ENCODE measurements at regions not wholly inside any gene's neighbourhood (a gene's known extent, or its start where the extent isn't known, plus 50 kb on each side); places are given as distances from the start of the nearest gene placed in this dataset.

- no peak for DNase-seq
These were observed 61.9 kb downstream of the EXOSC2 start for GRCh38 chr9:130755377-130756007.

GRCh38 chr9:130756037-130756436, 62.5 kb downstream of the EXOSC2 start:
- no peak for DNase-seq

- DNase-seq = no peak
These were observed 63.0 kb downstream of the EXOSC2 start for GRCh38 chr9:130756455-130757152.

- DNase-seq = no peak
These were observed 66.2 kb downstream of the EXOSC2 start for GRCh38 chr9:130759738-130760137.

- DNase-seq = peak in 1 of 5 experiments; percentile 11
These were observed 70.0 kb downstream of the EXOSC2 start for GRCh38 chr9:130763331-130764171.

GRCh38 chr9:130765137-130766020, 69.7 kb upstream of the ABL1 start:
- peak in 1 of 5 experiments; percentile 30 for DNase-seq

- DNase-seq = no peak
These were observed 68.8 kb upstream of the ABL1 start for GRCh38 chr9:130766021-130766926.

GRCh38 chr9:130766927-130767307, 68.1 kb upstream of the ABL1 start:
- DNase-seq = no peak

- DNase-seq = no peak
These were observed 66.8 kb upstream of the ABL1 start for GRCh38 chr9:130768265-130768664.

- no peak for DNase-seq
These were observed 66.1 kb upstream of the ABL1 start for GRCh38 chr9:130768891-130769403.

- no peak for DNase-seq
These were observed 65.0 kb upstream of the ABL1 start for GRCh38 chr9:130770093-130770492.

GRCh38 chr9:130770679-130771442, 64.2 kb upstream of the ABL1 start:
- peak in 2 of 5 experiments; percentile 12 to 43 for DNase-seq

GRCh38 chr9:130772185-130772584, 62.9 kb upstream of the ABL1 start:
- no peak for DNase-seq

- DNase-seq = no peak
These were observed 60.9 kb upstream of the ABL1 start for GRCh38 chr9:130774183-130774582.

GRCh38 chr9:130775336-130775991, 59.6 kb upstream of the ABL1 start:
- DNase-seq = no peak

- no peak for DNase-seq
These were observed 55.8 kb upstream of the ABL1 start for GRCh38 chr9:130779153-130779855.

- no peak for DNase-seq
These were observed 54.6 kb upstream of the ABL1 start for GRCh38 chr9:130780415-130780814.

- no peak for DNase-seq
These were observed 54.1 kb upstream of the ABL1 start for GRCh38 chr9:130780865-130781504.

- DNase-seq = no peak
These were observed 53.5 kb upstream of the ABL1 start for GRCh38 chr9:130781569-130781968.

Measured in T-helper 2 cell (primary cell).